Natural killer cell (primary cell): ENCODE measurements at regions not wholly inside any gene's neighbourhood (a gene's known extent, or its start where the extent isn't known, plus 50 kb on each side); places are given as distances from the start of the nearest gene placed in this dataset.

Source experiments
- ATAC-seq, 3 donors: fragments of 150-1000 bp in 2 of 3; fragments of 200-7000 bp in 1 of 3; cut with Tn5 transposase; 1 replicate in 1 of 3; 2 replicates in 2 of 3; pipeline ENCODE4 v1.10.0; 2021; ENCODE audit warnings: mild to moderate bottlenecking in 2 of 3, moderate library complexity in 2 of 3
- DNase-seq, 2 donors: peaks; one replicate each; pipeline versions ENCODE4 v3.0.0 to v3.0.0-alpha.2; 2013 to 2021; ENCODE audit warnings: mixed read lengths in 1 of 2
- H3K27ac ChIP-seq: one replicate; pipeline ENCODE4 v1.5.1; 2013; ENCODE audit warnings: mild to moderate bottlenecking, low read length
- H3K27me3 ChIP-seq: one replicate; pipeline ENCODE4 v1.6.1; 2013; ENCODE audit warnings: low read length; ENCODE audit not compliant: control insufficient read depth, insufficient read depth
- H3K36me3 ChIP-seq: one replicate; pipeline ENCODE4 v1.6.1; 2013; ENCODE audit warnings: low read length; ENCODE audit not compliant: control insufficient read depth, insufficient read depth
- H3K4me1 ChIP-seq: one replicate; pipeline ENCODE4 v1.6.1; 2013; ENCODE audit warnings: low read length; ENCODE audit not compliant: control insufficient read depth, insufficient read depth
- H3K4me3 ChIP-seq: one replicate; pipeline ENCODE4 v1.5.1; 2013; ENCODE audit warnings: low read length
- H3K9me3 ChIP-seq: one replicate; pipeline ENCODE4 v1.6.1; 2013; ENCODE audit warnings: low read length; ENCODE audit not compliant: control insufficient read depth, insufficient read depth
- H3K27ac Mint-ChIP-seq, 2 donors: one replicate each; pipeline ENCODE4 v1.8.0; 2022; ENCODE audit warnings: mild to moderate bottlenecking in 2 of 2, mixed read lengths in 2 of 2, moderate library complexity in 1 of 2
- H3K27me3 Mint-ChIP-seq, 2 donors: one replicate each; pipeline ENCODE4 v1.8.0; 2022; ENCODE audit warnings: low read depth in 2 of 2, mixed read lengths in 2 of 2
- H3K36me3 Mint-ChIP-seq: one replicate; pipeline ENCODE4 v1.8.0; 2022; ENCODE audit warnings: mixed read lengths
- H3K4me1 Mint-ChIP-seq, 2 donors: one replicate each; pipeline ENCODE4 v1.8.0; 2022; ENCODE audit warnings: mixed read lengths in 2 of 2
- H3K4me3 Mint-ChIP-seq: one replicate; pipeline ENCODE4 v1.8.0; 2022; ENCODE audit warnings: mild to moderate bottlenecking, moderate library complexity, mixed read lengths
- H3K9me3 Mint-ChIP-seq, 2 donors: one replicate each; pipeline ENCODE4 v1.8.0; 2022; ENCODE audit warnings: mixed read lengths in 2 of 2
- CTCF ChIP-seq: fragments of 200-600 bp; IDR thresholded peaks from one replicate; pipeline ENCODE4 v1.8.0; 2022; ENCODE audit warnings: antibody characterized with exemption
- WGBS: methylation state at CpG from one replicate; pipeline ENCODE4 v1.1.7; 2013; ENCODE audit warnings: missing lambda C conversion rate; ENCODE audit not compliant: insufficient coverage; 5-methylcytosine and 5-hydroxymethylcytosine counted together
- intact Hi-C: fragments of 100-400 bp; cut with micrococcal nuclease; formaldehyde crosslinking; loops from one replicate; pipeline ENCODE4 v1.14.2; 2022

GRCh38 chr20:21019814-21020658, 86.1 kb downstream of the LINC00237 start:
- Histone ChIP-seq H3K4me1 (no peaks in the 10 kb centered on the region), H3K27me3 (peaks cover 4% of the 10 kb centered on the region), H3K27ac (no peak overlapping the region), H3K9me3 (no peaks in the 10 kb centered on the region), H3K4me3 (no peak overlapping the region), H3K36me3 (no peaks in the 10 kb centered on the region)
- 12% methylated on average over 41 of the region's 42 CpGs for WGBS
- no peak for DNase-seq
- TF ChIP-seq CTCF, result no peak
- H3K27ac Mint-ChIP-seq, result no peak overlapping the region
- H3K4me3 Mint-ChIP-seq, result no peak overlapping the region
- no peaks in the 10 kb centered on the region for H3K4me1 Mint-ChIP-seq
- ATAC-seq, result no peak
- no peaks in the 10 kb centered on the region for H3K36me3 Mint-ChIP-seq
- no peaks in the 10 kb centered on the region for H3K9me3 Mint-ChIP-seq
- intact Hi-C loops, result loop anchor here (10.0 kb wide), 1 partner anchor 65 kb away; no protein-coding TSS in a partner anchor
- peaks cover 28 to 43% of the 10 kb centered on the region in 2 donors for H3K27me3 Mint-ChIP-seq

DNA sequence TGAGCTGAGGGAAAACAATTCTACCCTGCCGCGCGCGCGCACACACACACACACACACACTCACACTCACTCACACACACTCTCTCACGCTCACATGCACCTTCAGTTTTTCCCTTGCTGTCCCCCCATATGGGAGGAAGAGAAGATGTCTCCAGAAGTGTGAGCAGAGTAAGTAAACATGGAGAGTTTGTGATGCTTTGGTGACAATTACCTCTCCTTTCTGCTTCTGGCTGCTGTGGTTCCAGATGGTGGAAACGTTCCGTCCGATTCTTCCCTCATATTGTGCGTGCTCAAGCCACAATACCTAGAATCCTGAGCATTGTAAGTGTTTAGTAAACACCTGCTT, 86.7 kb downstream of the LINC00237 start:
- TF ChIP-seq CTCF, result no peak
- intact Hi-C loops, result loop anchor here (10.0 kb wide), 1 partner anchor 65 kb away; no protein-coding TSS in a partner anchor
- no peaks in the 10 kb centered on the region for H3K9me3 Mint-ChIP-seq

DNA sequence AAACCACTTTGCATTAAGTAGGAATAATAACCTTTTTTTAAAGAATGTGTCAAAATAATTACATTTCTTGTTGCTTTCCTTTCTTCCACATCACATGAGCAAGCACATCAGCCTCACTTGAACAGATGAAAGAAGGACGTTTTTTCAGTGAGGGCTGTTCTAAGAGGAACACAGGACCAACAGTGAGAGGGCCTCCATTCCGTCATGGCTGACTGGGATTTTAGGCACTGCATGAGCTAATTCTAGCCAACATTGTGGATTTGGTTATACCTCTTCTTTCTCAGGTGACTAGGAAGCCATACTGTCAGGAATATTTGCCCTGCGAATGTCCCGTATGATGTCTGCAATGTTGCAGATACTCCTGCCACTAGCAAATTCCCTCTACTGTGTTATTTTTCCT, 87.6 kb downstream of the LINC00237 start:
- Mint-ChIP-seq H3K9me3 (no peaks in the 10 kb centered on the region), H3K4me3 (no peak overlapping the region), H3K27ac (no peak overlapping the region), H3K4me1 (no peaks in the 10 kb centered on the region), H3K36me3 (no peaks in the 10 kb centered on the region), H3K27me3 (peaks cover 28 to 43% of the 10 kb centered on the region in 2 donors)
- no peak for TF ChIP-seq CTCF
- WGBS, result 83% methylated on average over 4 of the region's 4 CpGs
- H3K27me3 ChIP-seq, result peaks cover 4% of the 10 kb centered on the region
- no peak overlapping the region for H3K4me3 ChIP-seq
- no peaks in the 10 kb centered on the region for H3K36me3 ChIP-seq
- DNase-seq (no peak), ATAC-seq (no peak)
- H3K4me1 ChIP-seq, result no peaks in the 10 kb centered on the region
- no peaks in the 10 kb centered on the region for H3K9me3 ChIP-seq
- intact Hi-C loops, result loop anchor here (10.0 kb wide), 1 partner anchor 64 kb away; no protein-coding TSS in a partner anchor
- H3K27ac ChIP-seq, result no peak overlapping the region

More for the DNA sequence above, 86.7 kb downstream of the LINC00237 start:
- Histone ChIP-seq H3K27ac (no peak overlapping the region), H3K27me3 (peaks cover 4% of the 10 kb centered on the region), H3K9me3 (no peaks in the 10 kb centered on the region), H3K4me1 (no peaks in the 10 kb centered on the region), H3K4me3 (no peak overlapping the region), H3K36me3 (no peaks in the 10 kb centered on the region)
- H3K4me1 Mint-ChIP-seq, result no peaks in the 10 kb centered on the region
- ATAC-seq, result no peak
- 71% methylated on average over 7 of the region's 10 CpGs for WGBS
- DNase-seq, result no peak
- H3K36me3 Mint-ChIP-seq, result no peaks in the 10 kb centered on the region
- H3K4me3 Mint-ChIP-seq, result no peak overlapping the region
- no peak overlapping the region for H3K27ac Mint-ChIP-seq
- H3K27me3 Mint-ChIP-seq, result peaks cover 28 to 43% of the 10 kb centered on the region in 2 donors
